ENCODE measurements at regions not wholly inside any gene's neighbourhood (a gene's known extent, or its start where the extent isn't known, plus 50 kb on each side); places are given as distances from the start of the nearest gene placed in this dataset.

GRCh38 chr1:56424744-56425493, 154.4 kb downstream of the PLPP3 start:
- no peak for TF ChIP-seq EZH2 (IDR thresholded peaks at IDR 0.05; ENCODE audit: borderline replicate concordance, control insufficient read depth, low read depth, low read length)
- no peak for TF ChIP-seq CTCF (IDR thresholded peaks at IDR 0.05 in 2 of 3, conservative IDR thresholded peaks at IDR 0.05 in 1 of 3; ENCODE audit: control insufficient read depth in 2 of 3, extremely low read depth in 1 of 3, insufficient read depth in 1 of 3, low read depth in 3 of 3, low read length in 3 of 3)
- no peak for TF ChIP-seq IKZF2 (IDR thresholded peaks at IDR 0.05)
- TF ChIP-seq EP300 (IDR thresholded peaks at IDR 0.05; ENCODE audit: borderline replicate concordance in 1 of 2, control insufficient read depth in 1 of 2, low read depth in 2 of 2, low read length in 2 of 2) = no peak
- TF ChIP-seq NBN (IDR thresholded peaks at IDR 0.05) = no peak
- no peak for TF ChIP-seq ELK1 (IDR thresholded peaks at IDR 0.05; ENCODE audit: low read depth, low read length)
- no peak for TF ChIP-seq HDAC6 (IDR thresholded peaks at IDR 0.05; ENCODE audit: unreplicated experiment)
- no peak for TF ChIP-seq STAT3 (IDR thresholded peaks at IDR 0.05; ENCODE audit: low read depth, low read length)
- TF ChIP-seq ATF3 (IDR thresholded peaks at IDR 0.05; ENCODE audit: borderline replicate concordance, extremely low read depth, low read depth, low read length) = no peak
- no peak for TF ChIP-seq MYC (IDR thresholded peaks at IDR 0.05; ENCODE audit: insufficient read depth, insufficient read length, insufficient replicate concordance, low read length, severe bottlenecking)
- no peak for TF ChIP-seq USF2 (IDR thresholded peaks at IDR 0.05; ENCODE audit: borderline replicate concordance, low read depth, low read length)
